Endothelial cell of umbilical vein (primary cell): ENCODE measurements at regions not wholly inside any gene's neighbourhood (a gene's known extent, or its start where the extent isn't known, plus 50 kb on each side); places are given as distances from the start of the nearest gene placed in this dataset.

Source experiments
- BruUV-seq: library from RNA; stranded (reverse); fragments of 400-500 nt; replicated peaks from 2 replicates; lab custom pipeline; 2021; lab: Mats Ljungman, UMichigan
- CTCF ChIA-PET: fragments of 300-600, 350-600 bp; sonication (Branson Sonifier 250); formaldehyde crosslinking; loops from one replicate; lab custom pipeline; 2021; ENCODE audit warnings: antibody characterized with exemption, inconsistent platforms; lab: Charles Lee
- POLR2A ChIA-PET: fragments of 300-600, 350-600 bp; sonication (Branson Sonifier 250); formaldehyde crosslinking; loops from one replicate; lab custom pipeline; 2021; ENCODE audit warnings: antibody characterized with exemption, inconsistent platforms; lab: Charles Lee
- DNase-seq: peaks from one replicate; pipeline ENCODE4 v3.0.0-alpha.2; 2011; ENCODE audit warnings: low read depth, low spot score
- FAIRE-seq: peaks from 2 replicates; lab custom pipeline; 2011; peaks lifted over from hg19 to GRCh38; lab: Jason Lieb, UNC
- H2AFZ ChIP-seq: 2 replicates; pipeline ENCODE4 v1.6.0; 2012; ENCODE audit warnings: low read depth, low read length, control low read depth, inconsistent platforms
- H3K27ac ChIP-seq: 2 replicates; pipeline ENCODE4 v1.5.1; 2011; ENCODE audit warnings: low read depth, mild to moderate bottlenecking, control low read depth, low read length, moderate library complexity; ENCODE audit not compliant: insufficient read depth
- H3K27me3 ChIP-seq, 2 experiments: 2 replicates each; pipeline versions ENCODE4 v1.6.0 to v1.6.1; 2011; ENCODE audit warnings: low read length in 2 of 2, mixed read lengths in 1 of 2; ENCODE audit not compliant: control insufficient read depth in 2 of 2, insufficient read depth in 2 of 2
- H3K36me3 ChIP-seq, 2 experiments: 2 replicates in 1 of 2; 3 replicates in 1 of 2; pipeline ENCODE4 v1.5.1; 2011; ENCODE audit warnings: low read length in 2 of 2, mild to moderate bottlenecking in 1 of 2, moderate library complexity in 1 of 2; ENCODE audit not compliant: control insufficient read depth in 2 of 2, insufficient read depth in 2 of 2; ENCODE audit errors: extremely low read depth in 1 of 2
- H3K4me1 ChIP-seq: 3 replicates; pipeline ENCODE4 v1.5.1; 2011; ENCODE audit warnings: mild to moderate bottlenecking, low read length; ENCODE audit not compliant: control insufficient read depth, insufficient read depth; ENCODE audit errors: extremely low read depth
- H3K4me2 ChIP-seq: 2 replicates; pipeline ENCODE4 v1.6.1; 2011; ENCODE audit warnings: low read length, control low read depth, mixed read lengths; ENCODE audit not compliant: insufficient read depth
- H3K4me3 ChIP-seq, 3 experiments: fragments of 200-600 bp in 1 of 3; sonication (generic), shearing (Covaris generic) in 1 of 3; replicated peaks in 1 of 3; 2 replicates each; pipeline ENCODE4 v1.5.1; 2011 to 2016; ENCODE audit warnings: control low read depth in 3 of 3, low read length in 3 of 3, mild to moderate bottlenecking in 2 of 3, inconsistent platforms in 1 of 3, low read depth in 1 of 3, moderate library complexity in 1 of 3; ENCODE audit not compliant: insufficient read depth in 1 of 3
- H3K79me2 ChIP-seq: 2 replicates; pipeline ENCODE4 v1.6.0; 2012; ENCODE audit warnings: low read length, inconsistent platforms; ENCODE audit not compliant: control insufficient read depth, insufficient read depth
- H3K9ac ChIP-seq: replicated peaks from 2 replicates; pipeline ENCODE3; 2011; ENCODE audit warnings: low read length, control low read depth; ENCODE audit not compliant: insufficient read depth; ENCODE audit errors: extremely low read depth
- H3K9me1 ChIP-seq: replicated peaks from 3 replicates; pipeline ENCODE4 v1.6.0; 2011; ENCODE audit warnings: mild to moderate bottlenecking, low read length; ENCODE audit not compliant: control insufficient read depth, insufficient read depth; ENCODE audit errors: extremely low read depth
- H3K9me3 ChIP-seq: replicated peaks from 2 replicates; pipeline ENCODE4 v1.5.1; 2012; ENCODE audit warnings: low read length, inconsistent platforms; ENCODE audit not compliant: control insufficient read depth, insufficient read depth
- H4K20me1 ChIP-seq: replicated peaks from 2 replicates; pipeline ENCODE3; 2011; ENCODE audit warnings: mild to moderate bottlenecking, low read length; ENCODE audit not compliant: control insufficient read depth, insufficient read depth; ENCODE audit errors: extremely low read depth
- CTCF ChIP-seq, 2 donors: IDR thresholded peaks; 1 replicate in 1 of 2; 2 replicates in 1 of 2; pipeline ENCODE4 v1.5.1; 2011; ENCODE audit warnings: low read length in 2 of 2, mild to moderate bottlenecking in 2 of 2, moderate library complexity in 2 of 2, control low read depth in 1 of 2, inconsistent platforms in 1 of 2, low read depth in 1 of 2; ENCODE audit not compliant: insufficient read depth in 1 of 2; ENCODE audit errors: extremely low read depth in 1 of 2
- EZH2 ChIP-seq: IDR thresholded peaks from 2 replicates; pipeline ENCODE4 v1.6.1; 2012; ENCODE audit warnings: borderline replicate concordance, low read depth, mild to moderate bottlenecking, moderate library complexity, low read length, inconsistent platforms; ENCODE audit not compliant: severe bottlenecking
- FOS ChIP-seq: IDR thresholded peaks from 2 replicates; pipeline ENCODE4 v1.6.1; 2011; ENCODE audit warnings: mild to moderate bottlenecking, low read length, moderate library complexity, borderline replicate concordance; ENCODE audit not compliant: insufficient read depth
- GATA2 ChIP-seq: IDR thresholded peaks from 2 replicates; pipeline ENCODE4 v1.7.0; 2011; ENCODE audit warnings: low read depth, mild to moderate bottlenecking, moderate library complexity, mixed read lengths, low read length; ENCODE audit not compliant: insufficient read length, insufficient read depth
- JUN ChIP-seq: IDR thresholded peaks from 2 replicates; pipeline ENCODE4 v1.6.1; 2011; ENCODE audit warnings: borderline replicate concordance, low read depth; ENCODE audit not compliant: insufficient read length, insufficient read depth
- MYC ChIP-seq: IDR thresholded peaks from one replicate; pipeline ENCODE4 v1.6.1; 2011; ENCODE audit warnings: mild to moderate bottlenecking, low read depth, low read length
- POLR2A ChIP-seq: IDR thresholded peaks from 2 replicates; pipeline ENCODE4 v1.6.1; 2012; ENCODE audit warnings: low read depth, mild to moderate bottlenecking, control low read depth, low read length
- POLR2AphosphoS5 ChIP-seq: IDR thresholded peaks from 2 replicates; pipeline ENCODE4 v1.6.1; 2012; ENCODE audit warnings: low read depth, mild to moderate bottlenecking, control low read depth, low read length, moderate library complexity; ENCODE audit not compliant: insufficient read depth
- dilution Hi-C: fragments of 300-500 bp; cut with MboI; formaldehyde crosslinking; loops from one replicate; pipeline ENCODE4 v1.15.0; 2019; ENCODE audit warnings: low sequenced_read_pairs; ENCODE audit not compliant: extremely low pct_ligation_motif_present
- intact Hi-C: fragments of 100-400 bp; cut with micrococcal nuclease; formaldehyde crosslinking; loops from one replicate; pipeline ENCODE4 v1.10.0; 2022
- TF ChIP-seq, protein P1 (sequence below): IDR thresholded peaks from 2 replicates; pipeline ENCODE4 v1.6.1; 2011; ENCODE audit not compliant: insufficient read depth, insufficient read length

GRCh38 chr5:61251874-61252642, 80.0 kb upstream of the ZSWIM6 start:
- POLR2A ChIA-PET: no interaction called here
- Histone ChIP-seq H3K9me1 (no peaks in the 10 kb centered on the region), H3K4me1 (peaks cover 3% of the 10 kb centered on the region), H3K79me2 (no peaks in the 10 kb centered on the region), H3K27ac (no peak overlapping the region), H3K9me3 (no peaks in the 10 kb centered on the region), H3K4me3 (no peak overlapping the region), H3K9ac (no peak overlapping the region), H4K20me1 (no peaks in the 10 kb centered on the region), H3K27me3 (no peaks in the 10 kb centered on the region), H3K4me2 (no peak overlapping the region), H2AFZ (no peak overlapping the region), H3K36me3 (no peaks in the 10 kb centered on the region)
- DNase-seq: no peak
- TF ChIP-seq MYC: no peak
- no peak for TF ChIP-seq EZH2
- no peak for TF ChIP-seq POLR2A
- no peak for TF ChIP-seq JUN
- TF ChIP-seq POLR2AphosphoS5: no peak
- TF ChIP-seq, protein P1, sequence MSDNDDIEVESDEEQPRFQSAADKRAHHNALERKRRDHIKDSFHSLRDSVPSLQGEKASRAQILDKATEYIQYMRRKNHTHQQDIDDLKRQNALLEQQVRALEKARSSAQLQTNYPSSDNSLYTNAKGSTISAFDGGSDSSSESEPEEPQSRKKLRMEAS: no peak
- no peak for TF ChIP-seq CTCF (IDR thresholded peaks at IDR 0.05; ENCODE audit: extremely low read depth in 1 of 2, insufficient read depth in 1 of 2, low read depth in 1 of 2, low read length in 2 of 2)
- TF ChIP-seq FOS: no peak
- no peak for TF ChIP-seq GATA2
- FAIRE-seq: no peak
- CTCF ChIA-PET: interaction anchor here (1.0 kb wide), 1 partner anchor 20 kb away, joined by 3 read pairs; no protein-coding TSS in a partner anchor
- dilution Hi-C loops (no loop called here), intact Hi-C loops (no loop called here)
- BruUV-seq: no TSS peak
